ENCODE measurements at regions not wholly inside any gene's neighbourhood (a gene's known extent, or its start where the extent isn't known, plus 50 kb on each side); places are given as distances from the start of the nearest gene placed in this dataset.

DNA sequence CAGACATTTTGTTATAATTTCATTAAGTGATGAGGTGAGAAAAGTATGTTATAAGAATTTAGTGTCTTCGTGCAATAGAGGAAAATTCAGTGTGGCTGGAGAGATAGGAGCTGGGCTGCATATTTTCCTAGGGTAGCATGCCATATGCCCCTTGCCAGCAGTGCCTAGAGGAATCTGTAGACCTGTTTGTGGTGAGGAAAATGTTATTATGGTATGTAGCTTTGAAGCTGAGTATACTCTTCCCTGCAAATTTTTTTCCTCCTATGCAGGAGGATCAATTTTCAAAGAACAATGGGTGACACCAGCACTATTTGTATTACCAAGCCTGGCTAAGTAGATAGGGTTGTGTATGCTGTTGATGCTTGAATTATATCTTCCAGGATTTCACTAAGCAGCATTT lies 200.6 kb downstream of the EDEM1 start:
- Histone ChIP-seq H3K9me1 (replicated peaks; ENCODE audit: control insufficient read depth, extremely low read depth, insufficient read depth, low read length) (no peaks in the 10 kb centered on the region), H4K20me1 (replicated peaks; ENCODE audit: control insufficient read depth, extremely low read depth, insufficient read depth, low read length) (no peaks in the 10 kb centered on the region), H3K4me3 (replicated peaks in 1 of 3; ENCODE audit: insufficient read depth in 1 of 3, low read depth in 1 of 3, low read length in 3 of 3) (no peak overlapping the region), H3K36me3 (ENCODE audit: control insufficient read depth in 2 of 2, extremely low read depth in 1 of 2, insufficient read depth in 2 of 2, low read length in 2 of 2) (no peaks in the 10 kb centered on the region), H3K9me3 (replicated peaks; ENCODE audit: control insufficient read depth, insufficient read depth, low read length) (peaks cover 1% of the 10 kb centered on the region), H2AFZ (ENCODE audit: low read depth, low read length) (no peak overlapping the region), H3K4me1 (ENCODE audit: control insufficient read depth, extremely low read depth, insufficient read depth, low read length) (no peaks in the 10 kb centered on the region), H3K27me3 (ENCODE audit: control insufficient read depth in 2 of 2, insufficient read depth in 2 of 2, low read length in 2 of 2) (no peaks in the 10 kb centered on the region), H3K4me2 (ENCODE audit: insufficient read depth, low read length) (no peak overlapping the region), H3K79me2 (ENCODE audit: control insufficient read depth, insufficient read depth, low read length) (no peaks in the 10 kb centered on the region), H3K27ac (ENCODE audit: insufficient read depth, low read depth, low read length) (no peak overlapping the region), H3K9ac (replicated peaks; ENCODE audit: extremely low read depth, insufficient read depth, low read length) (no peak overlapping the region)
- TF ChIP-seq GATA2 (IDR thresholded peaks at IDR 0.05; ENCODE audit: insufficient read depth, insufficient read length, low read depth, low read length) (no peak), MYC (IDR thresholded peaks at IDR 0.05; ENCODE audit: low read depth, low read length) (no peak), EZH2 (IDR thresholded peaks at IDR 0.05; ENCODE audit: borderline replicate concordance, low read depth, low read length, severe bottlenecking) (no peak), JUN (IDR thresholded peaks at IDR 0.05; ENCODE audit: borderline replicate concordance, insufficient read depth, insufficient read length, low read depth) (no peak), FOS (IDR thresholded peaks at IDR 0.05; ENCODE audit: borderline replicate concordance, insufficient read depth, low read length) (no peak)
- TF ChIP-seq, protein P1, sequence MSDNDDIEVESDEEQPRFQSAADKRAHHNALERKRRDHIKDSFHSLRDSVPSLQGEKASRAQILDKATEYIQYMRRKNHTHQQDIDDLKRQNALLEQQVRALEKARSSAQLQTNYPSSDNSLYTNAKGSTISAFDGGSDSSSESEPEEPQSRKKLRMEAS (IDR thresholded peaks at IDR 0.05; ENCODE audit: insufficient read depth, insufficient read length), result no peak
- TF ChIP-seq, protein P2, sequence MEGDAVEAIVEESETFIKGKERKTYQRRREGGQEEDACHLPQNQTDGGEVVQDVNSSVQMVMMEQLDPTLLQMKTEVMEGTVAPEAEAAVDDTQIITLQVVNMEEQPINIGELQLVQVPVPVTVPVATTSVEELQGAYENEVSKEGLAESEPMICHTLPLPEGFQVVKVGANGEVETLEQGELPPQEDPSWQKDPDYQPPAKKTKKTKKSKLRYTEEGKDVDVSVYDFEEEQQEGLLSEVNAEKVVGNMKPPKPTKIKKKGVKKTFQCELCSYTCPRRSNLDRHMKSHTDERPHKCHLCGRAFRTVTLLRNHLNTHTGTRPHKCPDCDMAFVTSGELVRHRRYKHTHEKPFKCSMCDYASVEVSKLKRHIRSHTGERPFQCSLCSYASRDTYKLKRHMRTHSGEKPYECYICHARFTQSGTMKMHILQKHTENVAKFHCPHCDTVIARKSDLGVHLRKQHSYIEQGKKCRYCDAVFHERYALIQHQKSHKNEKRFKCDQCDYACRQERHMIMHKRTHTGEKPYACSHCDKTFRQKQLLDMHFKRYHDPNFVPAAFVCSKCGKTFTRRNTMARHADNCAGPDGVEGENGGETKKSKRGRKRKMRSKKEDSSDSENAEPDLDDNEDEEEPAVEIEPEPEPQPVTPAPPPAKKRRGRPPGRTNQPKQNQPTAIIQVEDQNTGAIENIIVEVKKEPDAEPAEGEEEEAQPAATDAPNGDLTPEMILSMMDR (IDR thresholded peaks at IDR 0.05; ENCODE audit: extremely low read depth in 1 of 2, insufficient read depth in 1 of 2, low read depth in 1 of 2, low read length in 2 of 2), result no peak
- DNase-seq (ENCODE audit: low read depth, low spot score) (no peak), FAIRE-seq (no peak)
- BruUV-seq (replicated peaks), result no TSS peak
- ChIA-PET CTCF (no interaction called here), POLR2A (no interaction called here)
- intact Hi-C loops (cut with micrococcal nuclease), result no loop called here
- dilution Hi-C loops (cut with MboI; ENCODE audit: extremely low pct_ligation_motif_present, low sequenced_read_pairs), result no loop called here

Measured in endothelial cell of umbilical vein (primary cell).